Brain pericyte (primary cell): ENCODE measurements at regions not wholly inside any gene's neighbourhood (a gene's known extent, or its start where the extent isn't known, plus 50 kb on each side); places are given as distances from the start of the nearest gene placed in this dataset.
"Not testable (repeated sequence)": the region's sequence is repeated elsewhere in the genome, so short reads cannot be mapped to it uniquely, and the experiment has no call there.

Experiments
- DNase-seq: peaks from one replicate; pipeline ENCODE4 v3.0.0-alpha.2; 2012; ENCODE audit warnings: low read depth, low spot score

- DNase-seq: no peak
Observed at GRCh38 chr4:20196476-20196875, 55.2 kb upstream of the SLIT2 start.

DNA sequence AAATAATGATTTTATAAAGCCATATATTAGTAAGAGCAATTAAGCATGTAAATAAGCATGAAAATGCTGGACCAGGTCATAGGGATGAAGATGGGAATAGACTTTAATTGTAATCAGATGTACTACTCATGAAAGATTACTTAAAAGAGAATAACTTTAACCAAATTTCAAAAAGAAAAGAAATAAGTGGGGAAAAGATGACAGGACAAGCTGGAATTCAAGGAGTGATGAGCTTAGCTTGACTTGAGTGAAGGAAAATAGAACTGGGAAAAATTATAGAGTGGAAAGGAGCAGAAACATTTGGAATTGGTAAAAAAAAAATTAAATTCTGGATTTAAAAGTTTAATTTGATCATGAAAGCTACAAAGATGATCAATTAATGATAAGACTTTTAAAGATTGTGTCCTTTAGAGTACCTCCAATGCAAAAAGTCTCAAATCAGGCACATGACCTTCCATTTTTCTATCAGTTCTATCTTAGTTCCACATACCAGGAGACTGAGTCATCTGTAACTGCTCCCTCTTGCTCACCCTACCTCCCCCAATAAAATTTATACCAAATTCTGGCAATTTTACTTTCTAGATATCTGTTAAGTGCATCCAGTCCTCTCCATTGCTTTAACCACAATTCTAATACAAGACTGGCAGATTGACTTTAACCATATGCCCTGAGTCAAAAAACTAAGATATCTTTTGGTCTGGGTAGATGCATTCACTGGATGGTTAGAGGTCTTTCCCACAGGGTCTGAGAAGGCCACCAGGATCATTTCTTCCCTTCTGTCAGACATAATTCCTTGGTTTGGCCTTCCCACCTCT lies 56.4 kb upstream of the SLIT2 start:
- no peak for DNase-seq

GRCh38 chr4:20194123-20195013 lies 57.3 kb upstream of the SLIT2 start:
- no peak for DNase-seq

GRCh38 chr4:20193141-20193936 lies 58.4 kb upstream of the SLIT2 start:
- DNase-seq: no peak

DNA sequence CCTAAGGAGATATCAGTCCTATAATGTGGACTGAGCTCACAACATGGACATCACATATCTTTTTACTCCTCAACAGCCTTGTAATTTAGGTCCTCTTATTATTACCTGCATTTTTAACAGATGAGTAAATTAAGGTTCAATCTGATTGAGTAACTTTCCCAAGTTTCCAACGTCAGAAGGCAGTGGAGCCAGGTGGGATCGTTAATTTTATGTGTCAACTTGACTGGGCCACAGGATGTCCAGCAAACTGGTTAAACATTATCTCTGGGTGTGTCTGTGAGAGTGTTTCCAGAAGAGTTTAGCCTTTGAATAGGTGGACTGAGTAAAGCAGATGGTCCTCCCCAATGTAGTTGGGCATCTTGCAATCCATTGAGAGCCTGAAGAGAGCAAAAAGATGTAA lies 59.0 kb upstream of the SLIT2 start:
- DNase-seq: no peak

- DNase-seq: no peak
Observed at GRCh38 chr4:20185103-20185502, 66.6 kb upstream of the SLIT2 start.

DNA sequence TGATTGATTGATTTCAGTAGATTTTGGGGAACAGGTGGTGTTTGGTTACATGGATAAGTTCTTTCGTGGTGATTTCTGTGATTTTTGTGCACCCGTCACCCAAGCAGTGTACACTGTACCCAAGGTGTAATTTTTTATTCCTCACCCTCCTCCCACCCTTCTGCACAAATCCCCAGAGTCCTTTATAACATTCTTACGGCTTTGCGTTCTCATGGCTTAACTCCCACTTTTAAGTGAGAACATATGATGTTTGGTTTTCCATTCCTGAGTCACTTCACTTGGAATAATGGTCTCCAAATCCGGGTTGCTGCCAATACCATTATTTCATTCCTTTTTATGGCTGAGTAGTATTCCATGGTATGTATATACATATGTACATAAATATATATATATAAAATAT lies 68.6 kb upstream of the SLIT2 start:
- not testable (repeated sequence) for DNase-seq

DNA sequence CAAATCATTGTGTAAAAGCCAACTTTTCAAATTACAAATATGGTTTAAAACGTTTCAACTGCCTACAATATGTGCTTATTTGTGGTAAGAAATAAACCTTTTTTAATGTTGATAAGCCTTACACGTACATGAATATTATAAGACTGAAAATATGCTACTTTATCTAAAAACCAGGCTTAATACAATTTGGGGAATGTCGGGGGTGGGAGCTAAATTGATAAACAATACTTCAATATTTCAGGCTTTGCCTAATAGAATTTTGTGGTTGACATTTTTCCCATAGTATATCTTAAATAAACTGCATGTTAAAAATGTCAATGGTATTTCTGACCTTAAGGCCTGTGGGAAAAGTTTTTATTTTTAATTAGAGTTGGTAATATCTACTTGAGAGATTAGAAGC lies 69.8 kb upstream of the SLIT2 start:
- no peak for DNase-seq

- DNase-seq: no peak
Observed at GRCh38 chr4:20180509-20180908, 71.2 kb upstream of the SLIT2 start.

GRCh38 chr4:20178902-20179576 lies 72.7 kb upstream of the SLIT2 start:
- no peak for DNase-seq

- DNase-seq: no peak
Observed at GRCh38 chr4:20176881-20177280, 74.8 kb upstream of the SLIT2 start.

DNA sequence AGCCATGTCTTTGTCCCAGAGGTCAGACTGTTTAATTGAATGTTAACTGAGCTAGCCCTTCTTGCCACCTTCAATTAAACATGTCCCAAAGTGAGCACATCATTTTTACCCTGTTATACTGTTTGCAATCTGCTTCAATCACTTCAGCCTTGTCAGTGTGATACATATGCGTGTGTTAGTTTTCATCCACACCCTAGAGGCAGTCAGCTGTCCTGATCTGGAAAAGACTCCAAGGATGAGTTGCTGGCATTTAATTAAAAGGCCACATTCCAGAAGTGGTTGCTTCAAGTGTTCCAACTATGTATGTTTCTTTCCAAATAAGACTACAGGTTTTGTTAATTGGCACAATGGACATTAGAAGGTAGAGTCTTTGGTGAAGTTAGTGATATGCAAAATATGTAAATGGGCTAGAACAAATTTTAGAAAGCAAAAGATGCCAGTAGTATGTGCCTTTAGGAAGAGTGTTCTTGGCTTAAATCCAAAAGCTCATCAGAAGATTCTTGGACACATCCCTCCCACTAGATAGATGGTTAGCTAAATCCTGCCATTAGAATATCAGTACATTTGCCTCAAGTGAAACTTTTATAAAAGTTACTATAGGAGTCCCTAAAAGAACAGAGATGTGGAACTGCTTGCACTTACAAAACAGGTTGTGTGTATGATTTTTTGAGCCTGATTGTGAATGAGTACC lies 79.5 kb upstream of the SLIT2 start:
- no peak for DNase-seq

GRCh38 chr4:20166544-20166943 lies 85.2 kb upstream of the SLIT2 start:
- DNase-seq: no peak

- DNase-seq: no peak
Observed at GRCh38 chr4:20159516-20159915, 92.2 kb upstream of the SLIT2 start.

DNA sequence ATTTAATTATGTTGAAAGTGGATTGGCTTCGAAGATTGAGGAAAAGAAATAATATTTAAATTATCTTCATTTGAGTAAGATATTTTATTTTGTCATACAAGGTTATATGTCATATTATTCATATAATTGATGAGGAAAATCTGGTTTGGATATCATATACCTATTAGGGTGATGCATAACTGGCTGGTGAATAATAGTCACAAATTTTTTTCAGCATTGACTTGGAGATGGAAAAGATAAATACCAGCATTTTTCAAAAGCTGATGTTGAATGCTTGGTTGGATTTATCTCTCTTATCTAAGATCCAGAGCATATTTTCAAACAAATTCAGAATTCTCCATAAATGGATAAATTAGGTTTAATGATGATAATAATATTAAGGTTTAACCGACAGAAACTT lies 93.5 kb upstream of the SLIT2 start:
- no peak for DNase-seq

DNA sequence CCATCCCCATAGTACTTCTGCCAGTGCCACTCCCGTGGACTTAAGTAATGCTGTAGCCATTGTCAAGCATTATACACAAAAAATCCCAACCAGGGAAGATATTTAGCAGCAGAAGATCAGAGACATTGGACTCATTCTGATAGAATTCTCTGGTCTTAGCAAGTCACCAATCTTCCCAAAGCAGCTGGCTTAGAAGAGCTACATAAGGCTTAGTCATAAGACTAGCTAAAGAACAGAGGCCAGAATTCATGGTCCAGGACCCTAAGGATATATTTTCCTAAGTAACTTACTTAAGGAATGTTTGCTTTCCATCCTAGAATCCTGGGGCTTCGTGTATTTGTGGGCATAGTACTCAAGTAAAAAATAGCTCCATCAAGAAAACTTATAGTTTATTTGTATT lies 100.3 kb upstream of the SLIT2 start:
- DNase-seq: no peak

DNA sequence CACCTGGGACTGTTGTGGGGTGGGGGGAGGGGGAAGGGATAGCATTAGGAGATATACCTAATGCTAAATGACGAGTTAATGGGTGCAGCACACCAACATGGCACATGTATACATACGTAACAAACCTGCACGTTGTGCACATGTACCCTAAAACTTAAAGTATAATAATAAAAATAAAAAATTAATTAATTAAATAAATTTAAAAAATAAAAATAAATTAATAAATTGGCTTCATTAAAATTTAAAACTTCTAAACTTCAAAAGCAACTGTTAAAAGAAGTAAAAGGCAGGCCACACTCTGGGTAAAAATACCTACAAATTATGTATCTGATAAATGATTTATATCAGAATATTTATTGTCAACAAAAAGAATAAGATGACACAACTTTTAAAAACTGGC lies 102.6 kb upstream of the SLIT2 start:
- not testable (repeated sequence) for DNase-seq

- no peak for DNase-seq
Observed at GRCh38 chr4:20137176-20137575, 114.5 kb upstream of the SLIT2 start.

GRCh38 chr4:20127626-20128025 lies 124.1 kb upstream of the SLIT2 start:
- DNase-seq: no peak

GRCh38 chr4:20126906-20127305 lies 124.8 kb upstream of the SLIT2 start:
- DNase-seq: no peak
